ENCODE measurements at regions not wholly inside any gene's neighbourhood (a gene's known extent, or its start where the extent isn't known, plus 50 kb on each side); places are given as distances from the start of the nearest gene placed in this dataset.
"Not testable (repeated sequence)": the region's sequence is repeated elsewhere in the genome, so short reads cannot be mapped to it uniquely, and the experiment has no call there.

DNA sequence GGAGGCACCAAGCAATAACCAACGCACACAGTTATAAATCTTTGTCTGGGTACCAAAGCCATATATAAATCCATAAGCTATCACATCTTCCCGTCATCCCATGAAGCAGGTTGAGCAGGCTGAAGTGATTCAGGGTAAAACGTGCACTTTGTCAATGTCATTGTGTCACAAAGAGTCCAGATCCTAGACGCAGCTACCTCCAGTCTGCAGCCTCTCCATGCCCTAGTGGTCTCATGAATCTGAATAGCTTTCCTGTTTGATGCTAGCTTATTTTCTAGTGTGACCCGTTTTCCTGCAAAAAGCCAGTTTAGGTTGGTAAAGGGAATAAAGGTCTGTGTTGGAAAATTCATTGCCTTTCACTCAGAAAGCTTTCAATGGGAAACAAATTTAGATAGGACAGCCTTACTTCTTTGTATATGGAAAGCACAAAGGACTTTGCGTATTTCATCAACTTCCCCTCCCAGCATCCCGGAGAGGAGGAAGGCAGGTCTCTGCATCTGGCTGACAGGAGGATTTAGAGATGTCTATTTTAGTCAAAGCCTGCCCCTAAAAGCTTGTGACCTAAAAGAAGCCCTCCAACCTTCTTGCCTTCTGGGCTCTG, 222.3 kb upstream of the ARL4C start:
- DNase-seq, result no peak

DNA sequence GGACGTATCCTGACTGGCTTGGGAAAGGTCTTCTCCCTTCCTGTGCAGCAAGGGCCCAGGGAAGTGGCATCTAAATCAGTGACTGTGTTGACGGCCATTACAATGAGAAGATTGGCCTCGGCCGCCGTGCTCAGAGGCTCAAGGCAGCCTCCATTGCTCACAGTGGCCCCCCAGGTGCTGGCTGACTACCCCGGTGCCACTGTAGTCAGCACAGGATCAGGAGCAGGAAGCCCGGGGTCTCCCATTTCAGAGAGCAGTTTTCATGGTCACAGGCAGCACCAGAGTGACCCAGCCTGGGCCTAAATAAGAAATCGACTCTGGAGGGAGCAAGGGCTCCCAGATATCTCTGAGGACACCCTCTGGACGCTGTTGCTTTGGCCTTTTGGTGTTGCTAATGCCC, 219.4 kb upstream of the ARL4C start:
- DNase-seq, result no peak

DNA sequence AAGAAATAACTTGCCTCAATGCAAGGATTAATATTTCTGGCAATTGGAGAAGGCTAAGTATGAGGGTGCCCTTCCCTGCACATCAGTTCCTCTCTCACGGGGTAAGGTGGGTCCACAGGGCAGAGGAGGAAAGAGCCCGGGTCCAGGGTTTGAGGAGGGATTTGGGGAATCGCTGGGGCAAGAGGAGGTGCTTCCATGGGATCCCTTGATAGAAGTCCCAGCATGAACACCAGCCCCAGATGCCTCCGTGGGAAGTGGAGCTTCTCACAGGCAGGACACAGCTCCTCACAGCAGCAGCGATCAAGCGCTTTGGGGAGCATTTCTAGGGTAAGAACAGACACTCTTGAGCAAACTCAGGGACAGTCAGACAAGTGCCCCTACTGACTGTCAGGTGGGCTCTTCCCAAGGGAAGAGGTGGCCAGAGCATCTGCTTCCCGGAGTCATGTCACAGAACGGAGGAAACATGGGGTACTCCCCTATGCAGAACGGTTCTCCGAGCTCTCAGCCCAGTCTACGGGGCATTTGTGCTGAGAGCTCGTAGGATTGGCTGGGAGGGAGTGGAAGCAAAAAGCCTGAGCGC, 218.9 kb upstream of the ARL4C start:
- no peak for DNase-seq

DNA sequence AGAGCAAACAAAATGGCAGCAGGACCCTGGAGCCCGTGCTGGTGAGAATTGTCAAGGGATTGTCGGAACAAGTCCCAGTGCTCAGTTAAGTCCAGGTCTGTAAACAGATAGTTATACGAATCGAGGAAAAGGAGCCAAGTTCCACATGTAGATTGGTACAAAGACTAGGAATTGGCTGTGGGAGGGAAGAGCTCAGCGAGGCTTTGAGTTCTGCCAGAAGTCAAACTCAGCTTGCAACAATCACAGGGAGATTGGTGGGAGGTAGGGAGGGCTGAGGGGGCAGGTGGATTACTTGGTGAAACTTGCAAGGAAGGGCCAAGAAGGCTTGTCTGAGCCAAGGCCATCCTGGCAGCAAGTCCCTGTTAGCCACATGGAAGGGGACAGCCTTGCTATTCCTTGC, 217.8 kb upstream of the ARL4C start:
- no peak for DNase-seq

DNA sequence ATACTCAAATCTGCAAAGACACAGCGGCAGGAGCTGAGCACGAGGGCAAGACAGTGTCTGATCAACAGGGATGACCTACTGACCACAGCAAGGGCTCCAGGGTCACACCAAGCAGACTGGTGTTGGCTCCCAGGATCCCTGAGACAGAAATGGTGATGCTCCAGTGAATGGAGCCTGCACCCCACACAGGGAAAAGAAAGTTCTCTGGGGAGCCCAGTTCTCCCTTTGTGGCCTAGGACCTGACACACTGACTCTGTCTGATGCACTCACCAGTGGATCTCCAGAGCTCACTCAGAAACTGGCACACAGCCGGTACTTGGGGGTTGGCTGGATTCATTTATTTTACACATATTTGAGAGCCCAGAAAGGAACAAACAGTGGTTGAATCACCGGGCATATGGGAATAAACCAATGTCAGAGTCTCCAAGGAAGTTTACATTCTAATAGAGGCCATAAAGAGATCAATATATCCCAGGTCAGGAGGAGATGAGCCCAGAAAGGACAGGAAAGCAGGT, 215.6 kb upstream of the ARL4C start:
- DNase-seq, result no peak

DNA sequence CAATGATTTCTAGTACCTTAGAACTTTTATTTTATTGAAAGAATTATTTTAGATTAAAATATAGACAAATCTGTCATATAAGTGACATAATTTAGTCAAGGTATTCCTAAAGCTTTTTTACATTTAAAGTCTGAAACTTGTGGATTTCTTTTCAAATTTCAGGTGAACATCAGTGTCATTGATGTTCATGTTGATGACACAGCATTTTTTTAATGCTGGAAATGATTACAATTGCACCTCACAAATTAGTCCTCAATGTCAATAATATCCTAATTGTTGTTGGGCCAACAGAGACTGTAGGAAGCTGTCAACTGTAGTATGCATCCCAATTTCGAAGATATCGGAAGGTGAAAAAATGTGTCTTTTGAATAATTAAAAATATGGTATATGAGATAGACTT, 214.4 kb upstream of the ARL4C start:
- no peak for DNase-seq

DNA sequence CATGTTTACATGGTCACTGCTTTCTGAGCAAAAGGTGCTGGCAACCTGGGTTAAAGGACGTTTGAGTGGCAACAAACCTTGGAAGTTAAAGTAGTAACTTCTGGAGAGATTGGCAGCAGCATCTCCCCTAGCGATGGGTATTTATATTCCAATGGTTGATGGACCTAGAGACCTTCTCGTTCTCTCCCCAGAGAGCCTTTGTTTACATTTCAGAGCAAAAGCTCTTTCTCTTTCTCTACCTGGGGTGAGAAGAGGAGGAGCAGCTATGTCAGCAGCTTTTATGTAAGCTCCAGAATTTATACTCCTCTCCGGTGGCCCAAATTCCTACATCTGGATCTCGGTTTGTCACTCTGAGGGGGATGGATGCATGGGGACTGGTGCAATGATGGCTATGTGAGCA, 213.7 kb upstream of the ARL4C start:
- DNase-seq, result no peak

DNA sequence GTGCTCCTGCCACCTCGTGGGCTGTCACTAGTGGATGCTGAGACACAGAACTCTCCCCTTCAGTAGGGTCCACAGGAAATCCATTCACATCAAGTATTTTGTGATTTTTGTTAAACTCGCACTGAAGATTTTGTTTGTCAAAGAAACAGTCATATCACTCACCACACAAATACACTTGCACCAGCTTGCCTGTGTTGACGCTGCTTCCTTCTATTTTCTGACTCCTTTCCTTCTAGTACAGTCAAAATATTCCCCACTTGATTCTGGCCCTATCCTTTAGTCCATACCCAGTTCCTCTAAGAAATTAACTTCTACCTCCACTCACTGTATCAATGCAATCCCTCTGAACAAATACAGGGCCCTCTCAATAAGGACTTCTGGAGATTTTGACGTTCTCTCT, 213.2 kb upstream of the ARL4C start:
- DNase-seq, result no peak

DNA sequence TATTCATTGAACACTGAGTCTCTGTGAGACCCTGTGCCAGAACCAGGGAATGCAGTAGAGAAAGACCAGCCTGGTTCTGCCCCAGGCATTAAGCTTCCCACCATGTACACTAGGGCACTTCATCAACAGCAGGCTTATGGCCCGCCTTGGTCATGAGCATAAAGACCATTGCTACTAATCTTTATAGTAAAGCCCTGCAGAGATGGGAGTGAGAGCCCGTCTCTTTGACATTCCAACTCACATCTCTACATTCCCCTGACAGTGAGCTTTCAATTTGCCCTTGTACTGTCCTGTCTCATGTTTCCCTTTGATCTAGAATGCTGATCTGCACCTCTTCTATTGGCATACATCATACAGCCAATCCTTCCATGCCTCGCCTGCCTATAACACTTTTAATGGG, 211.8 kb upstream of the ARL4C start:
- no peak for DNase-seq

DNA sequence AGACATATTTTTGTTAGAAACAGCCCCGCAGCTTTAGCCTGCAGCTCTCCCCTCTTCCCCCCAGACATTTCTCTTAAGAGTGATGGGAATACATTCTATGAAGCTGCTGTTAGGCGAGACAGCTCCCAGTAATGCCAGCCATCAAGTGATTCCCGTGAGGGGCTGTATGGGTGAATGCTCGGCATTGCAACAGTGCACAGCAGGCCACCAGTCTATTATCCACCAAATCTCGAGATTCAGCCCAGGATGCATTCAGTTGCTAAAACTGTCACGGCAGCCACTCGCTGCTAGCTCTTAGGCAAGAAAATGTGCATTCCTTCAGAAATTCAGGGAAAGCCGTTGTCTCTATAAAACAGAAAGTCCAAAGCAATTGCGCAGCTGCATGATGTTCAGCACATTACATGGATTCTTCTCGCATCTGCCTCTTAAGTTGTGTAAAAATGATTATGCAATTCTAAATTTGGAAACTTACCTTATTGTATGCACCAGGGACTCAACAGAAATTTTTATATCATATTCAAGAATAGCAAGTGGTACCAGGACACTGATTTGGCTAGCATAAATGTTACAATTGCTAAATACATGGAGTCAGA, 211.3 kb upstream of the ARL4C start:
- DNase-seq, result no peak

DNA sequence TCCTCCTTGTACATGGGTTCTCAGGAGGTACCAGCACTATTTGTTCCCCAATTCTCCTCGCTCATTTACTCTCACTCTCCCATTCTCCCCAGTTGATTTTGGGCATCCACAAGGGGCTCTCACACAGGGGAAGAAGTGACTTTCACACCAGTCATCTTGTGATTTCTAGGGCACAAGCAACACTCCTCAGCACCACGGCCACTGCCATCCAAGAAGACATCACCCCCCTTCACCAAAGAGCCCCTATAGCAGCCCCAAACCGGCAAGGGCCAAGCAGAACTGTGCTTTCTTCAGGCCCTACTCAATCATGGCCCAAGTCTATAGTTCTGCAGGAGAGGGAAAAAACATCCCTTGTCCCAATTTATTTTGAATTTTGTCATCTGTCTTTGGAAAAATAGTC, 209.2 kb upstream of the ARL4C start:
- no peak for DNase-seq

DNA sequence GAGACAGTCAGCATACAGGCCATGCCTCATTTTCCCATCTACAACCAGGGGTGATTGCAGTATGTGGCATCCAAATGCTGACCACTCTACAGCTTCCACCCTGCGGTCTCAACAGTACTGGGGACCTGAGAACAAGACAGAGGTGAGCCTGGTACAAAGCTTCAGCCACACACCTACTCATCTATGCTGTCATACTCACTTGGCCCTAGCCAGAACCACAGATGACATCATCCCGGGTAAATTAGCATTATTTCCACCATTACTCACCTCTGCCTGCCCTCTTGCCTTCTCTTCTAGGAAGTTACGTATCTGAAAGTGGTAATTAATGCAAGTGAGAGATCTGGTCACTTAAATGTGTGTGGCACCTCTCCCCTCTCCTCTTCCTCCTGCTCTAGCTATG, 208.2 kb upstream of the ARL4C start:
- DNase-seq, result peak; percentile 20

DNA sequence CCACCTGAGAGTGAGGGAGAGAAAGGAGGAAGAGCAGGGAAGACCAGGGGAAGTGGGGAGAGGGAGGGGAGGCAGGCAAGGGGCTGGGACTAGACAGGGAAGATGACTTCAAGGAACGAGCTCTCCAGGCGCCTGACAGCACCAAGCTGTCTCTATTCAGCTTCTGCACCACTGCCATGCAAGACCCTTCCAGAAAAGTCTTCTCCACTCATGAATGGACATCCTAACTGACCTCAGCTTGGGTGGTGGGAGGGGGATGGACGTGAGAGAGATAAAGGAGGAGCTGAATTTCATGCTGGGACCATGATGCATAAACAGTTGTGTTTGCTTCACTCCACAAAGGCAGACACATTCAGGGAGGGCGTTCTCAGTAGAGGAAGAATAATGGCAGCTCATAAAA, 206.4 kb upstream of the ARL4C start:
- DNase-seq, result no peak

DNA sequence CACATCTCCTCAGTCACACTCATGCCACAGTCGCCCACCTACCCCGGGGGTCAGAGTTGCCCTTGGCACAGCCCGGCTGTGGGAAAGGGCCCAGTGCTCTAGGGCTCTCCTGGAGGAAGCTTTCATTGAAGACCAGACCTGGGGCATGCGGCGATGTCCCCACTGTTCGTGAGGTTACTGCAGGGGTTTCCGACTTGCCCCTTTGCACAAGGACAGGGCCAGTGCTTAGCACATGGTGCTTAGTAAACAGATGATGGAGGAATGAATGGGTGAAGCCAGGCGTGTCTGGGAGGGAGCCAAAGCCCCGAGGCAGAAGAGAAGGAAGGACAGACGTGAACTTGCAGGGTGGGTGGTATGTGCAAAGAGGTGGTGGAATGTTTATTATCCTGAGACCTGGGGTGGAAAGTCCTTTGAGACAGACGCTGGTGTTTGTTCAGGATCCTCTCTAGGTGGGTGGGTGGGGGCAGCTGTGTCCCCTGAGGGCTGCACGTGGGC, 205.9 kb upstream of the ARL4C start:
- DNase-seq, result no peak

DNA sequence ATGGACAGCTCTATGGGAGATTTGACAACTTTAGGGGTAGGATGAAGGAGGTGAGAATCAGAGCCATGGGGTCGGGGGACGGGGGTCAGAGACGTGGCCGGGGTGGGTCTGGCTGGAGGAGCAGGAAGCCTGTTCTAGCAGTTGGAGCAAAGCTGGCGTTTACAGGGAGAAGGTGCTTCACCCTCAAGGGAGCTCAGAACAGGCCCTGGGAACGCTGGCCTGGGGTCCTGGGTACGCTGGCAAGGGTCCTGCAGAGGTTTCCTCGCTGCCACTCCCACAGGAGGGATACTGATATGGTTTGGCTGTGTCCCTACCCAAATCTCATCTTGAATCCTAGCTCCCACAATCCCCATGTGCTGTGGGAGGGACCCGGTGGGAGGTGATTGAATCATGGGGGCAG, 205.0 kb upstream of the ARL4C start:
- no peak for DNase-seq

DNA sequence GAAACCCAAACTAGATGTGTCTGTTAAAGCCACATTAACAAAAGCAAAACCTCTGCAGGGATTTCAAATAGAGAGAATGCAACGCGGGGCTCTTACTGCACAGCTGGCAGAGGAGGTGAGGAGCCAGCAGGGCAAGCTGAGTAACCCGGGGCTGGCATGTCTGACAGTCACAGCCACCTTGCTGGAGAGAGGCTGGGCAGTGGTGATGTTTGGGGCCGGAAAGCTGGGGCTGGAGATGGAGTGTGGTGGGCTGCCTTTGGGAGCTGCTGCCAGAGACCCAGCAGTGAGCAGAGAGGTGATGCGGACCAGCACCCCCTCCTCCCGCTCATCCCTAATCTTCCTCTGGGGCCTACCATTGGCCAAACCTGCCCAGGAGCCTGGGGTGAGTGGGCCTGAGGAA, 204.5 kb upstream of the ARL4C start:
- no peak for DNase-seq

DNA sequence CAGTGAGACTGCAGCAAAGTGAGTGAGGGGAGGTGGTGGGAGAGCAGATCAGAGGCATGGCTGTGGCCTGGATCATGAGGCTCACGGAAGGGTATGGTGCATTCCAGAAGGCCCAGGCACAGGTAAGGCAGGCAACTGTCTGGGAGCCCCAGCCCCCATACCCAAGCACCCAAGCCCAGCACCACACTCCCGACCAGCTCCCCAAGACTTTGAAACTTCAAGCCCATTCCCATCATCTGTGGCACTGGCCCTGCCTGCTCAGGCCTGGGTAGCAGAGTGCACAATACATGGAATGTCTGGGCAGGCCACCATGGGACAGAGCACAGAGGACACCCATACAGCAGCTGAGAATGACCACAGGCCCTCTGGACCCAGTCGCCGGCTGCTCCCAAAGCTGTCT, 202.6 kb upstream of the ARL4C start:
- DNase-seq, result no peak

DNA sequence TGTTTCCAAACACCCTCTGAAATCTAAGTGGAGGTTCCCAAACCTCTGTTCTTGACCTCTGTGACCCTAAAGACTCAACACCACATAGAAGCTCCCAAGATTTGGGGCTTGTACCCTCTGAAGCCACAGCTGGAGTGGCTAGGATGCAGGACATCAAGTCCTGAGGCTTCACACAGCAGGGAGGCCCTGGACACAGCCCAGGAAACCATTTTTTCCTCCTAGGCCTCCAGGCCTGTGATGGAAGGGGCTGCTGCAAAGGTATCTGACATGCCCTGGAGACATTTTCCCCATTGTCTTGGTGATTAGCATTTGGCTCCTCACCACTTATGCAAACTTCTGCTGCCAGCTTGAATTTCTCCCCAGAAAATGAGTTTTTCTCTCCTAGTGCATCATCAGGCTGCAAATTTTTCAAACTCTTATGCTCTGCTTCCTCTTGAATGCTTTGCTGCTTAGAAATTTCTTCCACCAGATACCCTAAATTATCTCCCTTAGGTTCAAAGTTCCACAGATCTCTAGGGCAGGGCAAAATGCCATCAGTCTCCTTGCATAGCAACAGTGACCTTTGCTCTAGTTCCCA, 200.5 kb upstream of the ARL4C start:
- DNase-seq, result not testable (repeated sequence)

DNA sequence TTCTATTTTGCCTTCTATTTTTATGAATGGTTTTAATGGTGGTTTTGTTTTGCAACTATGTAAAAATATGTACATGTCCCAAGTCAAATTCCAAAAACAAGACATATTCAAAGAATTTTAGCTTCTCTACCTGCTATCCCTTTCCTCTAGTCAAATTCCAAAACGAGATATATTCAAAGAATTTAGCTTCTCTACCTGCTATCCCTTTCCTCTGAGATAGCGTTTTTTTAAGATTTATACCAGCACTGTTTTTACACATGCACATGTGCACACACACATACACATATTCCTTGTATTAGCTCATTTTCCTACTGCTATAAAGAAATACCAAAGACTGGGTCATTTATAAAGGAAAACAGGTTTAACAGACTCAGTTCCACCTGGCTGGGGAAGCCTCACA, 199.1 kb upstream of the ARL4C start:
- DNase-seq, result no peak

DNA sequence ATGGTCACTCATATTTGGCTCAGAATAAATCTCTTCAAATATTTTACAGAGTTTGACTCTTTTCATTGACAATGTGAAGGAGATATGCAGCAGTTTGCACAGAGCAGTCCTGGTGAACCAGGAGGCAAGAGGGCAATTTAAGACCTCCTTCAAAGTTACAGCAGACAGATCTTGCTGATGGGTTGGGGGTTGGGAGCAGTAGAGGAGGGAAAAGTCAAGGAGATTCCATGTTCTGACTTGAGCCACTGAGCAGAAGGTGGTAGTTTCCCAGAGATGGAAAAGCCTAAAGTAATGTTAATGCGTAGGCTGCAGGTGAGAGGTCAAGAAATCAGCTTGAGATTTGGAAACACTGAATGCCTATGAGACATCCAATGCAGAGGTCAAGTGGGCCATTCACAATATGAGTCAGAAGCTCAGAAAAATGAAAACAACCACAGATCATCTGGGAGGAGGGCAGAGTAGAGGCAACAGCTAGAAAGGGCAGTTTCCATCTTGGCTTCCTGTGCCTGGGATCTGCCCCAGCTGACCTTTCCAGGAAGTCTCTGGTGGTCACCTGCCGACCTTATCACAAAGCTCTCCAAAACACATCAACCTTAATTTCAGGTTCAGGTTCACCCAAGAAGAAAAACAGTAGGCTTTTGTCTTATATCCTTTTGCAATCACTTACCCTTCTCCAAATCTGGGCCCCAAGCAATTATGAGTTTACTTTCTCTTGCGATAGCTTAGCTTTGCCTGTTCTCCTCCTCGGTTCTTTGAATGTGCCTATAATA, 197.5 kb upstream of the ARL4C start:
- no peak for DNase-seq

DNA sequence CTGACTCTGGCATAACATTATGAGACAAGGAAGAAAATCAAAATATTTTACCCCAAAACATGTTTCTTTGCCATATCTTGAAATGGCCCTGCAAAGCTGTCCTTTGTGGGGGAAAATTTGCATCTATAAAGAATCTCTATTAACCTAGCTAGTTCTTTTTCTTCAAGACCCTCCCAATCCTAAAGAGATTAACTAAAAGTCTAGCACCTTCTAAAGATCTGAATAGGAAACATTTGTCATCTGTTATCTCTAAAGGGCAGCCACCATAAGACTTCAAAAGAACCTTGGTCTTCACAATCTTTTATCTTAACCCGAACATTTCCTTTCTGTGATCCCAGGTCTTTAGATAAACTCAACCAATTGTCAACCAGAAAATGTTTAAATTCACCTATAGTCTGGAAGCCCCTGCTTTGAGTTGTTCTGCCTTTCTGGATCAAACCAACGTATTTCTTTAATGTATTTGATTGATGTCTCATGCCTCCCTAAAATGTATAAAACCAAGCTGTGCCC, 196.9 kb upstream of the ARL4C start:
- not testable (repeated sequence) for DNase-seq

DNA sequence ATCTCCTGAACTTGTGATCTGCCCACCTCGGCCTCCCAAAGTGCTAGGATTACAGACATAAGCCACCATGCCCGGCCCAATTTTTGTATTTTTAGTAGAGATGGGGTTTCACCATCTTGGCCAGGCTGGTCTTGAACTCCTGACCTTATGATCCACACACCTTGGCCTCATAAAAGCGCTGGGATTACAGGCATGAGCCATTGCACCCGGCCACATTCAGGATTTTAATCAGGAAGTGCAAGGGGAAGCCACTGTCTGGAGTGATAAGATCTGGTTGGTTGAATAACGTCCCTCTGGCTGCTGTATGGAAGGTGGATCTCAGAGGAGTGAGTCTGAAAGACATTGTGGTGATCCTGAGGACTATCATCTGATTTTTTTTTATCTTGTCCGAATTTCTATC, 196.3 kb upstream of the ARL4C start:
- not testable (repeated sequence) for DNase-seq
